ENCODE measurements at regions not wholly inside any gene's neighbourhood (a gene's known extent, or its start where the extent isn't known, plus 50 kb on each side); places are given as distances from the start of the nearest gene placed in this dataset.
"Not testable (repeated sequence)": the region's sequence is repeated elsewhere in the genome, so short reads cannot be mapped to it uniquely, and the experiment has no call there.

- DNase-seq, result no peak
These were observed 307.4 kb downstream of the NPHP4 start for GRCh38 chr1:5684791-5685190.

DNA sequence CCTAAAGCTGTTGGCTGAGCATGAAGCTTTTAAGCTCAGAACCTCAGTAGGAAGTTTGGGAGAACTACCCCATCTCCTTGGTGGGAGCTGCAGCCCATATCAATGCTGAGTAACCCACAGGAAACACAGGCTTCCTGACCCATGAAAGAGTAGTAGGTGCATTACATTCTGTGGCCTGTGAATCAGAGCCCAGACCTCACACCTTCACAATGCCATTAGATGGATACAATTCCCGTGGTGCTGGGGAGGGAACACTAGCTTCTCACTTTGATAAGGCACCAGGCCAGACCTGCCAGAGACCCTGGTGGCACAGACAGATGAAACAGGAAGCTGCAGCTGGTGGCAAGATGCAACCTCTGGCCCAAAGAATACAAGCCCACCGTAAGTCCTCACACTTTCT lies 308.8 kb downstream of the NPHP4 start:
- DNase-seq, result no peak

DNA sequence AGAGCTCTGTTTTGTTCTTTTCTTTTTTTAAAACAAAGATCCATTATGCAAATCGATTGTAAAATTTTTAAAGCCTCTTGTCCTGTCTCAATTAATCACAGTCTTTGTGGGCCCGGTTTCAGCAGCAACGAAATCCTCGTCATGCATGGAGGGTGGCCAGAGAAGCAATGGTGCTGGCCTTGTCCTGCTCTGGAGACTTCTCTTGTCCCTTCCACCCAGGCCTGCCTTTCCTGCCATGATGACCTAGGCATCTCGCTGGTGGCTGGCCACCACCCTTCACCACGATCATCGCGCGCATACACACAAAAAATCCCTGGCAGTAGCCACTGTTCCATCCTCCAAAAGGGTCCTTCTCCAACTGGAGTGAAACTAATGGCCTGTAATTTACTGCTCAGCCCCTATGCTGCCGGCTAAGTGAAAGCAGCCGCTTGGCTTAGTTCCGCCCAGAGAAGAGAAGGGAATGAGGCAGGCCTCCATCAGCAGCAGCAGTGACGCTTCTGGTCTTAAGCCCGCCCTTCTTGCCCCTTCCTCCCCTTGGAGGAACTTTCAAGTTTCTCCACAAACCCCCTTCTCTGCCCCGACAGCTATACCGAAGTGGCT lies 309.5 kb downstream of the NPHP4 start:
- no peak for DNase-seq

DNA sequence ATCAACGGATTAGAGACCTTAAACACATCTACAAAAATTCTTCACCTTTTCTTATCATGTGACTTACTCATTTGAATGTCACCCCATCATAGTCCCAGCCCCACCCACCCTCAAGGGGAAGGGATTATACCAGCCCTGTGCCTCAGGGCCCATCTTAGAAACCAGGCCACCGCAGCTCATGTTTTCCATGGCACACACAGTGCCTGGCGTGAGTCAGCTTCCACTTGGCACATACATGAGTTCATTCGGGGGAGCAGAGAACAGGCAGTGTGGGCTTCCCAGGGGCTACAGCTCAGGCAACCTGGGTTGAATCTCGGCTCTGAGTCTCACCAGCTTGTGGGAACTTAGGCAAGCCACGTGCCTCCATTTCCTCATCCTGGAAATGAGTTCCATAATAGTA lies 310.6 kb downstream of the NPHP4 start:
- no peak for DNase-seq

GRCh38 chr1:5680600-5680999 lies 311.6 kb downstream of the NPHP4 start:
- no peak for DNase-seq

- no peak for DNase-seq
These were observed 313.5 kb downstream of the NPHP4 start for GRCh38 chr1:5678759-5679158.

DNA sequence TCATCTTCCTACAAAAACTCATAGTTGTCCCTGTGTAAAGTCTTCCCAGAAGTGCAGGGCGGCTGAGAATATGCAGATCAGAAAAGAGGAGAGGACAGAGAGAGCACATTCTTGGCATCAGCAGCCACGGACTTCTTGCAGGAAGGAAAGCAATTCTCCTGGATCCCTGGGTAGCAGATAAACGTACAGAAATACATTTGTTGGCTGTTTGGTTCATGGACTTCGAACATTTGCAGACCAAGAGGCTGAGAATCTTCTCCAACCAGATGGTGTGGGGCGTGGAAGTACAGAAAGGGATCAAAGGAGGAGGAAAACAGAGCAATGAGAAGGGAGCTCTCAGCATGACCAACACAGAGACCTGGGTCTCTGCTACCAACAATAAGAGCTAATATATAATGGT lies 319.9 kb downstream of the NPHP4 start:
- DNase-seq, result not testable (repeated sequence)

GRCh38 chr1:5670590-5671350 lies 321.5 kb downstream of the NPHP4 start:
- DNase-seq, result no peak

DNA sequence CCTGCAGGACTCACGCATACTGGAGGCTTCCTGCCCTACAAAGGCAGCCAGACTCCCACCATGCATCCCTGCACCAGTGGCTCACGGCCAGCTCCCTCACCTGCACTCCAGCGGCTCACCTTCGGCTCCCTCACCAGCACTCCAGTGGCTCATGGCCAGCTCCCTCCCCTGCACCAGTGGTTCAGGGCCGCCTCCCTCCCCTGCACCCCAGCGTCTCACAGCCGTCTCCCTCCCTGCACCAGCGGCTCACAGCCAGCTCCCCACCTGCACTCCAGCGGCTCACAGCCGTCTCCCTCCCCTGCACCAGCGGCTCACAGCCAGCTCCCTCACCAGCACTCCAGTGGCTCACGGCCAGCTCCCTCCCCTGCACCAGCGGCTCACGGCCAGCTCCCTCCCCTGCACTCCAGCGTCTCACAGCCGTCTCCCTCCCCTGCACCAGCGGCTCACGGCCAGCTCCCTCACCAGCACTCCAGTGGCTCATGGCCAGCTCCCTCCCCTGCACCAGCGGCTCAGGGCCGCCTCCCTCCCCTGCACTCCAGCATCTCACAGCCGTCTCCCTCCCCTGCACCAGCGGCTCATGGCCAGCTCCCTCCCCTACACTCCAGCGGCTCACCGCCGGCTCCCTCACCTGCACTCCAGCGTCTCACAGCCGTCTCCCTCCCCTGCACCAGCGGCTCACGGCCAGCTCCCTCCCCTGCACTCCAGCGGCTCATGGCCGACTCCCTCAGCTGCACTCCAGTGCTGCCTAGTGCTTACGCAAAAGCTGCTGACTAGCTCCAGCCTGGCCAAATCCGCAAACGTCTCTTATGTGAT lies 324.5 kb downstream of the NPHP4 start:
- no peak for DNase-seq

- no peak for DNase-seq
These were observed 327.0 kb downstream of the NPHP4 start for GRCh38 chr1:5664906-5665875.

DNA sequence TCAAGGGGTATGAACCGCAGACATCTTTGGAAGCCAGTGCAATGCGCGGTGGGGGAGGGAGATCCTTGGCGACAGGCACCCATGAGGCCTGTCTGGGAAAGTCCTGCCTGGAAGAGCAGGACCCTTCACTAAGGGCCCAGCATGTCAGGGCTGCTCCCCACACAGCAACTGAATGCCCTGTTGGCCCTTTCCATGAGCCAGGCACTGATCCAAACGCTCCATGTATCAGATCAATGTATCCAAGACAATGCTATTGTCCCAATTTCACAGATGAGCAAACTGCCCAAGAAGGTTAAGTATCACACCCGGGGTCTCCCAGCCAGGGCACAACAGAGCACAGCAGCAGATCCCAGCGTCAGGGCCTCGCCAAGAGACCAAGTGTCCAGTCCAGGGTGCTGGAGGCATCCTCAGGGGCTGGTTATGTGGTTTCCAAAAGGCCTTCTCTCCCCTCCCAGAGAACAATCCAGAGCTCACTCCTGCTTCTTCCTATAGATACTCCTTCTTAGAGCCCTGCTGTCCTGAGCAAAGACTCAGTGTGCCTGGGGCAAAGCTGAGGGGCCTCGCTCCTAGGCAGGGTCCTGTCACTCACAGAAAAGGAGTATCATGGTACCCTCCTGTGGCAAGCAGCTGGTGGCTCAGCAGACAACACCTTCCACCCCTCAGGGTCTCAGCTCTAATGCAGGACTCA lies 328.0 kb downstream of the NPHP4 start:
- no peak for DNase-seq

DNA sequence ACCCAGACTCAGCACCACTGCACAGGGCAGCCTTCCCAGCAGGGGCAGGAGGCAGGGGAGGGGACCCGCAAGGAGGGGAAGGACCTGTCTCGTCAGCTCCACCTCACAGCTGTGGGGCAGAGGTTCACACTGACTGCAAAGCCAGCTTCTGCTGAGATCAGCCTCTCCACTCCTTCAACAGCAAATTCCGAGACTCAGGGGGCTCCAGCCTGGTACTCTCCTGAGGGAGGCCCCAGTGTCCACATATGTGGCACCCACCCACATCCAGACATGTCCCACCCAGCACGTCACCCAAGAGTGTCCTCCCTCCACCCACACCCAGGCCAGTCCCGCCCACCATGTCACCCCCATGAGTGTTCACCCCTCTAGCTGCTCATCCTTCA lies 329.5 kb downstream of the NPHP4 start:
- no peak for DNase-seq

- no peak for DNase-seq
These were observed 330.0 kb downstream of the NPHP4 start for GRCh38 chr1:5662086-5662743.

DNA sequence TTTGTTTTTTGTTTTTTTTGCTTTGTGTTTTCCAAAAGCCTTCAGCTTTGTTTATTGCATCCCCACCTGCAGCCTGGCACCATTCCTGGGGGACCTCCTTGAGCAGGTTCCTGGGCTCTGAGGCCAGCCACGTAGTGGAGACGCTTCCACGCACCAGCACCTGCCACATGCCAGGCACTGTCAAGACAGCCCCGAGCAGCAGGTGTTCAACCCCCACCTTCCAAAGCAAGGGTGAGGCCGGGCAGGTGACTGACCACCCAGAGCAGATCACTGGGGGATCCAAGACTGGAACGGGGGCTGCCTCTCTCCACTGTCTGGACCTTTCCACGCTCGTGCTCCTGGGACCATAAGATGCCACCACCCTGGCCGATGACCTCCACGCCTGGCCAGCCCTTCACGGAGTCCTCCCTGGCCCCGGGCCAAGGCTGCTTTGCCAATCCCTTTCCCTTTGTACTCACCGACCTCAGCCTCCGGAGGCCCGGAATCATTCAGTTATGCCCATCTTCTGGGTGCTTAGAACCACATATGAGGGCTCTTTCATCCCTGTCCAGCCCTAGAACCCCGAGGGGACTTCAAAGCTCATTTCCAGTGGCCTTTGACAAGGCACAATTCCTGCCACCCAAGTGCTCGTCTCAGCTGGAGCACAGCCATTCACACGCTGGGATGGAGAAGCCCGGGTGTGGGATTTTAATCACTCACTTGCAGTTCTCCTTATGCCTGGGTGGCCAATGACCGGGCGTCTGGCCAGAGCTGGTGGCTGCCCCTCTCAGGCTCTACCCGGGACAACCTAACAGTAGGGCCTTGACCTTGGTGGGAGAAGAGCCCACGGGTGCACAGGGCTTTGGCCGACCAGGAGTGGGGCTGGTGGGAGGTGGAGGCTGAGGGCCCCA lies 330.8 kb downstream of the NPHP4 start:
- no peak for DNase-seq

GRCh38 chr1:5660141-5660935 lies 331.9 kb downstream of the NPHP4 start:
- DNase-seq, result no peak

DNA sequence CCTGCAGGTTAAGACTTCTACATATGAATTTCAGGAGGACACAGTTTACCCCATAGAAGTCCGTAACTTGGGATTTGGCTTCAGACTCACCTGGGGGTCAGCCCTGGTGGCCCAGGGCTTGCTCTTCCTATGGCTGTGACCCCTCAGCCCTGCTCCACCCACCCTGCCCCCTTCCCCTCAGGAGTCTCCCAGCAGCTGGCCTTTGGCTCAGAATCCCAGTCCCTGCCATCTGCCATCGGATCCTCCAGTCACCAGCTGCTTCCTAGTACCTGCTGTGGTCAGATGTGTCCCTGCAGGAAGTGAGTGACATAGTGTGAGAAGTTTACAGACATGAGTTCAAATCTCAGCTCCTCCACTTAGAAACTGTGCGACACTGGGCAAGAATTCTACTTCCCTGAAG lies 332.6 kb downstream of the NPHP4 start:
- DNase-seq, result no peak

DNA sequence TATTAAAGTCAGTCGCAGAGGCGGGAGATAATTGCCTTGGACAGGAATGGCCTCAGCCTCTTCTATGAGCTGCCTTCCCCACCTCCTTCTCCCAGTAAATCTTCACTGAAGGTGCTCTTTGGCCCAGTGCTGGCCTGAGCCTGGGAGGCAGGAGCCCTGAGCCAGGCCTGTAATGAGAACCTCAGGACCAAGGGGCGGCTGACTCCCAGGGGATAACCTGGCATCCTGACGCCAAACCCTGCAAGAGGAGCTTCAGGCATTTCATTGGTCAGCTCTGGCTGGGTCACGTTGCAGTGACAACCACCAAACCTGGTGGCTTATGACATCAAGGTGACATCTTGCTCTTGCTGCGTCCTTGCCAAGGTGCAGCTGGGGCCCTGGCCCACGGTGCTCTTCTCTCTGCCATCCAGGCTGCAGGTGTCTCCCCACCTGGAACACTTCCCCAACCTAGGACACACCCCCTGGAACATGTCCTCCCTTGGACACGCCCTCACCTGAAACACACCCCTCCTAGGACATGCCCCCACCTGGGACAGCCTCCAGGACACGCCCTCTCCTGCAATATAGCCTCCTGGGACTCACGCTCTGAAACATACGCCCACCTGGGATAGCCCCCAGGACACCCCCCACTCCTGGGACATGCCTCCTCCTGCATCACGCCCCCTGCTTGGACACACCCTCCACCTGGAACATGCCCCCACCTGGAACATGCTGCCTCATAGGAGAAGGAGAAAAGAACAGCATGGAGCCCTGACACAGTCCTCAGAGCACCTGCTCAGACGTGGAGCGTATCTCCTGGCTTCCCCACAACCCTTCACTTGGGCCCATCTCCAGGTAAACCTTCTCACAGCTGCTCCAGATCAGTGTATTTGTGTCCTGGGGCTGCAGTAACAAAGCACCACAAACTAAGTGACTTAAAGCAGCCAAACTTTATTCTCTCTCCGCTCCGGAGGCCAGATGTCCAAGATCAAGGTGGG lies 333.6 kb downstream of the NPHP4 start:
- DNase-seq, result no peak
